ENCODE measurements at regions not wholly inside any gene's neighbourhood (a gene's known extent, or its start where the extent isn't known, plus 50 kb on each side); places are given as distances from the start of the nearest gene placed in this dataset.
"Not testable (repeated sequence)": the region's sequence is repeated elsewhere in the genome, so short reads cannot be mapped to it uniquely, and the experiment has no call there.

DNA sequence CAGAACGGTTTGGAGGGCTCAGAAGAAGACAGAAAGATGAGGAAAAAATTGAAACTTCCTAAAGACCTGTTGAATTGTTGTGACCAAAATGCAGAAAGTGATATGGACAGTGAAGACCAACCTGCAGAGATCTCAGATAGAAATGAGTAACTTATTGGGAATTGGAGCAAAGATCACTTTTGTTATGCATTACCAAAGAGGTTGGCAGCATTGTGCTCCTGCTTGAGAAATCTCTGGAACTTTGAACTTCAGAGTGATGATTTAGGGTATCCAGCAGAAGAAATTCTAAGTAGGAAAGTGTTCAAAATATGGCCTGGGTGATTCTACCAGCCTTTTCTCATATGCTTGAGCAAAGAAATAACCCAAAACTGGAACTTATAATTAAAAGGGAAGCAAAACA is 136.0 kb downstream of the GJA1 start:
- no peaks in the 10 kb centered on the region for H3K27me3 Mint-ChIP-seq
- H3K36me3 Mint-ChIP-seq, result peaks cover 9% of the 10 kb centered on the region
- no peaks in the 10 kb centered on the region for H3K9me3 Mint-ChIP-seq
- H3K4me1 Mint-ChIP-seq, result peaks cover 13% of the 10 kb centered on the region
- H3K27ac Mint-ChIP-seq, result no peak overlapping the region
- no peak overlapping the region for H3K4me3 Mint-ChIP-seq

GRCh38 chr6:121573481-121573880 is 138.0 kb downstream of the GJA1 start:
- Mint-ChIP-seq H3K27me3 (no peaks in the 10 kb centered on the region), H3K36me3 (peaks cover 9% of the 10 kb centered on the region), H3K4me1 (peaks cover 13% of the 10 kb centered on the region), H3K4me3 (peak overlapping the region; percentile 1), H3K27ac (peak overlapping the region; percentile 14), H3K9me3 (no peaks in the 10 kb centered on the region)

- no peak overlapping the region for H3K27ac Mint-ChIP-seq
Measured at GRCh38 chr6:121578216-121578615, 142.8 kb downstream of the GJA1 start.

DNA sequence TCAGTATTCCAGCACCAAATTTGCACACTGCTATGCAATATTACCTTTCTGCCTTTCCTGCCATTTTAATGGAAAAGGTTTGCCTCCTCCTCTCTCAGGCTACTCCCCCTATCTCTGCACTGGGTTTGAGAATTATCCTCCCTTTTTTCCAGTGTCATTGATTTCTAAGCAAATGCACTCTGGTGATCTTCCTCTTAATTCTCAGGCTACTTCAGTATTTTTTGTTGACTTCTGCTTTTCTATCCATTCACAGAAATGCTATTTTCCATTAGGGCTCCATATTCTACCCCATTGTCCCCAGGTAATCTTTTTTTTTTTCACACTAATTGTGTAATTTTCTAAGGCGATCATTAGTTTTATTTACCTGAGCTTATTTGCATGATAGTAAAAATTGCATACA is 144.0 kb downstream of the GJA1 start:
- no peaks in the 10 kb centered on the region for H3K27me3 Mint-ChIP-seq
- no peak overlapping the region for H3K4me3 Mint-ChIP-seq
- no peaks in the 10 kb centered on the region for H3K9me3 Mint-ChIP-seq

More at GRCh38 chr6:121578216-121578615, 142.8 kb downstream of the GJA1 start:
- no peaks in the 10 kb centered on the region for H3K9me3 Mint-ChIP-seq
- no peak overlapping the region for H3K4me3 Mint-ChIP-seq
- H3K27me3 Mint-ChIP-seq, result no peaks in the 10 kb centered on the region
- no peaks in the 10 kb centered on the region for H3K36me3 Mint-ChIP-seq
- H3K4me1 Mint-ChIP-seq, result peaks cover 23% of the 10 kb centered on the region

GRCh38 chr6:121581327-121581726 is 145.9 kb downstream of the GJA1 start:
- Mint-ChIP-seq H3K4me1 (peaks cover 22% of the 10 kb centered on the region), H3K4me3 (no peak overlapping the region), H3K27me3 (no peaks in the 10 kb centered on the region), H3K27ac (no peak overlapping the region), H3K36me3 (no peaks in the 10 kb centered on the region), H3K9me3 (no peaks in the 10 kb centered on the region)

More for the DNA sequence above, 144.0 kb downstream of the GJA1 start:
- Mint-ChIP-seq H3K4me1 (peaks cover 12% of the 10 kb centered on the region), H3K36me3 (no peaks in the 10 kb centered on the region), H3K27ac (no peak overlapping the region)

- no peaks in the 10 kb centered on the region for H3K27me3 Mint-ChIP-seq
- H3K27ac Mint-ChIP-seq, result no peak overlapping the region
- no peaks in the 10 kb centered on the region for H3K36me3 Mint-ChIP-seq
- H3K4me1 Mint-ChIP-seq, result peaks cover 22% of the 10 kb centered on the region
- H3K4me3 Mint-ChIP-seq, result no peak overlapping the region
- H3K9me3 Mint-ChIP-seq, result no peaks in the 10 kb centered on the region
Measured at GRCh38 chr6:121582262-121582661, 146.8 kb downstream of the GJA1 start.

DNA sequence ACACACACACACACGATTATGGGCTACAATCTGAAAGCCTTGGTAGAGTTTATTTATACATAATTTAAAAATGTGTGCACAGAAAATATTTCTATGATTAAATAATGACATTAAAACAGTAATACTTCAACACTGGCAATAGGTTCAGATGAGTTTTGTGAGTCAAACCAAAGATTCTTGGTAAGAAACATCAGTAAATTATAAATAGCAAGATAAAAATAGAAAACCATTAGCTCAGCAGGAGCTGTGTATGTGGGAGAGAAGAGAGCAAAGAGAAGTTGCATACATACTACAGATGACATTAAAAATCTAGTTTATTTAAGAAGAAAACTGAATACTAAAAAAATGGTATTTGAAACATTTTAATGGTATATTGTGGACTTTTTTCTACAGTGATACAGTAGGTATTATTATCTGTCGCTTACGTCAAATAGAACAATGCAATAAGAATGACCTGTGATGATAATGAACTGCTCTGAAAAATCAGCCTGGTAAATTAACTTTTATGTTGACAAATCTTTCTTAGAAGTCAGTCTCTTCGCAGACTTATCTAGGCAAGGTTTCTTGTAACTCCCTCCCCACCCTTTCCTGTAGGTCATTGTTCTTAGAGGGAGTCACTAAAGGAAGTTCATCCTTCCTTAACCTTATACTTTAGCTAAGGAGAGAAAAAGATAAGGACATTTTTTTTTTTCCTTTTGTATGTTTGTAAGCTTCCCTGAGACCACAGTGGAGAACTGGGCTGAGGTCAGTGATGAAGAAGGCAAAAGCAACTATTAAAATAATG is 149.3 kb downstream of the GJA1 start:
- Mint-ChIP-seq H3K4me1 (peaks cover 16% of the 10 kb centered on the region), H3K27me3 (no peaks in the 10 kb centered on the region), H3K27ac (no peak overlapping the region), H3K9me3 (no peaks in the 10 kb centered on the region), H3K36me3 (no peaks in the 10 kb centered on the region), H3K4me3 (no peak overlapping the region)

DNA sequence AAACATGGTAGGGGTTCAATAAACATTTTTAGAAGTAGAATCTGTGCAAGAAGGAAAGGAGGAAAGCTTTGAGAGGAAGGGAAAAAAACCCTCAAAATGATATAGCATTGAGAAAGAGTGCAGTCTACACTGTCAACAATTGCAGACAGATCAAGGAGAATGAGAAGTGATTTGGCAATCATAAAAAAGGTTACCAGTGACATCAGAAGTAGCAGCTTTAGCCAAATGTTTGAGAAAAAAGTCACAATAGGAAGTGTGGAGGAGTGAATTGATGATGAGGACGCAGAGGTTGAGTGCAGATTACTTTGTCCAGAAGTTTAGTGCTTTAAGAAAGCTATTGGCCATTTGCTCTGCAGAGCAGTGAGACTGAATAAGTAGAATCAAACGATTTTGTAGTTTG is 155.0 kb downstream of the GJA1 start:
- Mint-ChIP-seq H3K27ac (no peak overlapping the region), H3K4me3 (no peak overlapping the region), H3K4me1 (peaks cover 11% of the 10 kb centered on the region), H3K27me3 (no peaks in the 10 kb centered on the region), H3K36me3 (no peaks in the 10 kb centered on the region), H3K9me3 (no peaks in the 10 kb centered on the region)

GRCh38 chr6:121590916-121591315 is 155.5 kb downstream of the GJA1 start:
- H3K27ac Mint-ChIP-seq, result no peak overlapping the region
- H3K4me1 Mint-ChIP-seq, result peaks cover 8% of the 10 kb centered on the region
- H3K36me3 Mint-ChIP-seq, result no peaks in the 10 kb centered on the region
- H3K9me3 Mint-ChIP-seq, result no peaks in the 10 kb centered on the region
- no peaks in the 10 kb centered on the region for H3K27me3 Mint-ChIP-seq
- no peak overlapping the region for H3K4me3 Mint-ChIP-seq

DNA sequence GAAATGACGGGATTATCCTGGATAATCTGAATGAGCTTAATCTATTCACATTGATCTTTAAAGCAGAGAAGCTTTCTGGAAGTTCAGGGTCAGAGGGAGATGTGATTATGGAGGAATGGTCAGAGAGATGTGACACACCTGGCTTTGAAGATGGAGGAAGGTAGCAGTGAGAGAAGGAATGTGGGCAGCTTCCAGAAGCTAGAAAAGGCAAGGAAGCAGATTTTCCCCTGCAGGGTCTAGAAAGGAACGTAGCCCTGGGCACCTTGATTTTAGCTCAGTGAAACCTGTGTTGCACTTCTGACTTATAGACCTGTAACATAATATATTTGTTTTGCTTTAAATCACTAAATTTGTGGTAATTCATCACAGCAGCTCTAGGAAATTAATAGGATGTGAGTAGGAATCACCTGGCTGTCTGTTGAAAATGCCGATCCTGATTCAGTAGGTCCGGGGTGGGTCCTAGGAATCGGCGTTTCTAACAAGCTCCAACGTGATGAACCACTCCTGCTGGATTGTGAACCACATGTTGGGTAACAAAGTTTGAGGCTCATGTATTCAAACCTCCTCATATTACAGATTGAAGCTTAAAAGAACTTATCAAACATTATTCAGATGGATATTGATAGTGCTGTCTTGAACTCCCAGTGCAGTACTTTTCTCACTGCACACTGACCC is 157.0 kb downstream of the GJA1 start:
- Mint-ChIP-seq H3K36me3 (no peaks in the 10 kb centered on the region), H3K27me3 (no peaks in the 10 kb centered on the region), H3K27ac (no peak overlapping the region), H3K4me3 (no peak overlapping the region), H3K4me1 (peaks cover 8% of the 10 kb centered on the region), H3K9me3 (no peaks in the 10 kb centered on the region)

DNA sequence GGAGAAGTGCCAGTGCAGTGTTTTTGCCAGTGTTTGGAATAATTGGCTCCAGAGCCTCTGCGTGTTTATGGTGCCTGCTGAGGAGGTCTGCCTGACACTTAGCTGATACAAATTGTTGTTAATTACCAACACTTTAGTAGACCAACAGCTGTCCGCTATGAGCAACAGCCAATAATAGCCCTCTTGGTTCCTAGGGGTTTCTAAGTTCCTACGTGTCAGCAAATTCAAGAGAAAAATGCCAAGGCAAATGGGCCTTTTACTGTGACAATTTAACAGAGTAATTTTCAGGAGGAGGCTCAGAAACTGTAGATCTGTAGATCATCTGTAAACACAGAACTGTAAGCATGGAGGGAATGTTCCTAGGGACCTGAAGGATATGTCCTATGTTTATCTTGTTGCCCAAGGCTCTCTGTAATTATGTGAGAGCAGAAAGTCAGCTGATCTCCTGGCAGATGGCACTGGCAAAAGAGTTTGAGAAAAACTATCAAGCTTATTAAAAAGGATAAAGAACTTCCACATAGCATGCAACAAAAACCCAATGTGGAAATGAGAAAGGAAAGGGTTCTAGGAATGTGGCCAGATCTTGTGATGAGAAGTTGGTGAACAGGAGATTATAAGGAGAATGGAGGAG is 157.7 kb downstream of the GJA1 start:
- no peak overlapping the region for H3K27ac Mint-ChIP-seq
- no peaks in the 10 kb centered on the region for H3K36me3 Mint-ChIP-seq
- no peaks in the 10 kb centered on the region for H3K9me3 Mint-ChIP-seq
- H3K27me3 Mint-ChIP-seq, result no peaks in the 10 kb centered on the region
- peaks cover 8% of the 10 kb centered on the region for H3K4me1 Mint-ChIP-seq
- no peak overlapping the region for H3K4me3 Mint-ChIP-seq

DNA sequence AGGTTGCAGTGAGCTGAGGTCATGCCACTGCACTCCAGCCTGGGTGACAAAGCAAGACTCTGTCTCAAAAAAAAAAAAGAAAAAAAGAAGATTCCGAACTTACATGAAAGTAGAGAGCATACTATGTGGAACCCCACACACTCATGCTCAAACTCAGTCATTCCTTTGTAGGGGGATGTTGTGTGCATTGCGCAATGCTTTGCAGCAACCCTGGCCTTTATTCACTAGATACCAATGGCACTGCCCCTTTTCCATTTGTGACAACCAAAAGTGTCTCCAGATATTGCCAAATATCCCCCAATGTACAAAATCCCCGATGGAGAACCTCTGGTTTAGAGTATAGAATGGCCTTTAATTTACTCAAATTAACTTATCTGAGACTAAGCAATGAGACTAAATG is 158.6 kb downstream of the GJA1 start:
- no peaks in the 10 kb centered on the region for H3K9me3 Mint-ChIP-seq
- no peak overlapping the region for H3K4me3 Mint-ChIP-seq
- H3K27ac Mint-ChIP-seq, result no peak overlapping the region
- no peaks in the 10 kb centered on the region for H3K36me3 Mint-ChIP-seq
- no peaks in the 10 kb centered on the region for H3K27me3 Mint-ChIP-seq
- H3K4me1 Mint-ChIP-seq, result peaks cover 8% of the 10 kb centered on the region

- H3K9me3 Mint-ChIP-seq, result no peaks in the 10 kb centered on the region
Measured at GRCh38 chr6:121595646-121596045, 160.2 kb downstream of the GJA1 start.

DNA sequence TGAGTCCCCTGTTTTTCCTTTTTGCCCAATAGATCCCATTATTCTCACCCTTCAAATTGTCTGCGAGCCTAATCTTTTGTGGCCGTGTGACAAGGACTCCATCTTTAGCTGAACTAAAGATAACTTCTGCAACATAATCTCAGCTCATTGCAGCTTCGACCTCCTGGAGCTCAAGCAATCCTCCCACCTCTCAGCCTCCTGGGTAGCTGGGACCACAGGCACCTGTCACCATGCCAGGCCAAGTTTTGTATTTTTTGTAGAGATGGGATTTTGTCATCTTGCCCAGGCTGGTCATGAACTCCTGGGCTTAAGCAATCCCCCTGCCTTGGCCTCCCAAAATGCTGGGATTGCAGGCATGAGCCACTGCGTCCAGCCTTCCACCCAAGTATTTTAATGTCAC is 161.0 kb downstream of the GJA1 start:
- H3K4me3 Mint-ChIP-seq, result no peak overlapping the region
- H3K4me1 Mint-ChIP-seq, result no peaks in the 10 kb centered on the region
- H3K27me3 Mint-ChIP-seq, result no peaks in the 10 kb centered on the region
- no peaks in the 10 kb centered on the region for H3K36me3 Mint-ChIP-seq
- no peak overlapping the region for H3K27ac Mint-ChIP-seq
- no peaks in the 10 kb centered on the region for H3K9me3 Mint-ChIP-seq

More at GRCh38 chr6:121595646-121596045, 160.2 kb downstream of the GJA1 start:
- H3K36me3 Mint-ChIP-seq, result no peaks in the 10 kb centered on the region
- H3K27ac Mint-ChIP-seq, result no peak overlapping the region
- H3K4me1 Mint-ChIP-seq, result peaks cover 1% of the 10 kb centered on the region
- no peak overlapping the region for H3K4me3 Mint-ChIP-seq
- no peaks in the 10 kb centered on the region for H3K27me3 Mint-ChIP-seq

GRCh38 chr6:121597654-121598053 is 162.2 kb downstream of the GJA1 start:
- H3K4me3 Mint-ChIP-seq, result no peak overlapping the region
- H3K4me1 Mint-ChIP-seq, result no peaks in the 10 kb centered on the region
- H3K9me3 Mint-ChIP-seq, result no peaks in the 10 kb centered on the region
- no peaks in the 10 kb centered on the region for H3K27me3 Mint-ChIP-seq
- H3K36me3 Mint-ChIP-seq, result no peaks in the 10 kb centered on the region
- no peak overlapping the region for H3K27ac Mint-ChIP-seq

- not testable (repeated sequence) for H3K4me1 Mint-ChIP-seq, H3K4me3 Mint-ChIP-seq, H3K27me3 Mint-ChIP-seq, H3K9me3 Mint-ChIP-seq, H3K36me3 Mint-ChIP-seq, H3K27ac Mint-ChIP-seq
Measured at GRCh38 chr6:121599331-121599730, 163.9 kb downstream of the GJA1 start.

All from activated naive CD4-positive, alpha-beta T cell treated with anti-CD3 and anti-CD28 coated beads, Interleukin-2, amount 50 U/mL, for 24 hours (primary cell).